K562 (cell line): ENCODE measurements at regions not wholly inside any gene's neighbourhood (a gene's known extent, or its start where the extent isn't known, plus 50 kb on each side); places are given as distances from the start of the nearest gene placed in this dataset.
A peak's percentile ranks its signal among the peaks of the same experiment; 100 is the strongest.

ENCODE experiments used
- REST ChIP-seq, 2 experiments: fragments of 450-650 bp; formaldehyde crosslinking in 1 of 2; IDR thresholded peaks; 2 replicates each; pipeline versions ENCODE4 v1.4.0 to v1.6.1; 2014 to 2020; ENCODE audit warnings: mild to moderate bottlenecking in 2 of 2, borderline replicate concordance in 1 of 2, low read depth in 1 of 2

DNA sequence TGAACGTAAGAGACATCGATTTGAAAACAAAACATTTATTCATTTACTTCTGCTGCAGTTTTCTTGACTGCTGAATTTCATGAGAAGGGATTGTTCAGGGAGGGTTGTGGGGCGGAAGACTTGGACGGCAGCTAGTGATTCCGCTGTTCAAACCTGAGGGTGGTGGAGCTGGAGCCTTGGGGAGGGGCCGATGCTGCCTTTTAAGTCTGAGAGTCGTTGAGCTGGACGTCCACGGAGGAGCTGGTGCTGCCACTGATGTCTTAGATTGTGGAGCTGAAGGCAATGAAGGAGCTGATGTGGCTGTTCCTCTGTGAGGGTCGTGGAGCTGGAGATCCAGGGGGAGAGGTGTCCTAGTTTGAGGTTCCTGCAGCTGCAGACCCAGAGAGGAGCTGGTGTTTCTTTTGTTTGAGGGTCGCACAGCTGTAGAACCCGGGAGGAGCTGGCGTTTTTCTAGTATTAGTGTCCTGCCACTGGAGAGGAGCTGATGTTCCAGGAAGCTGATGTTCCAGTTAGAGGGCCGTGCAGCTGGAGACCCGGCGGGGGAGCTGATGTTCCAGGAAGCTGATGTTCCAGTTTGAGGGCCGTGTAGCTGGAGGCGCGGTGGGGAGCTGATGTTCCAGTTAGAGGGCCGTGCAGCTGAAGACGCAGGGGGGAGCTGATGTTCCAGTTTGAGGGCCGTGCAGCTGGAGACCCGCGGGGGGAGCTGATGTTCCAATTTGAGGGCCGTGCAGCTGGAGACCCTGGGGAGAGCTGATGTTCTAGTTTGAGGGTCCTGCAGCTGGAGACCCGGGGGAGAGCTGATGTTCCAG lies 150.9 kb downstream of the RTP5 start (continued):
- TF ChIP-seq REST (IDR thresholded peaks at IDR 0.05; ENCODE audit: borderline replicate concordance) (peak; percentile 35; the same call in 1 of the 2 replicates), REST (CRISPR knock-in tag; IDR thresholded peaks at IDR 0.05; ENCODE audit: low read depth) (no peak)
- TF ChIP-seq, all 486 proteins: peak for 6
